Muscle of leg (tissue), 3 donors: ENCODE measurements at regions not wholly inside any gene's neighbourhood (a gene's known extent, or its start where the extent isn't known, plus 50 kb on each side); places are given as distances from the start of the nearest gene placed in this dataset.
A peak's percentile ranks its signal among the peaks of the same experiment; 100 is the strongest.

Source experiments
- DNase-seq: peaks from one replicate; pipeline ENCODE4 v3.0.0; 2013
- H3K27ac ChIP-seq: one replicate; pipeline ENCODE4 v1.5.1; 2013; ENCODE audit warnings: mild to moderate bottlenecking, low read length, control low read depth
- H3K27me3 ChIP-seq: one replicate; pipeline ENCODE4 v1.6.1; 2013; ENCODE audit warnings: low read length; ENCODE audit not compliant: control insufficient read depth, insufficient read depth
- H3K36me3 ChIP-seq: one replicate; pipeline ENCODE4 v1.6.1; 2013; ENCODE audit warnings: low read length; ENCODE audit not compliant: control insufficient read depth, insufficient read depth
- H3K4me1 ChIP-seq: one replicate; pipeline ENCODE4 v1.6.1; 2013; ENCODE audit warnings: low read length; ENCODE audit not compliant: control insufficient read depth, insufficient read depth
- H3K4me3 ChIP-seq: one replicate; pipeline ENCODE4 v1.5.1; 2013; ENCODE audit warnings: low read length, control low read depth
- H3K9me3 ChIP-seq: replicated peaks from 2 replicates; pipeline ENCODE4 v1.6.1; 2013; ENCODE audit warnings: low read depth, low read length; ENCODE audit not compliant: control insufficient read depth
- WGBS: methylation state at CpG from one replicate; pipeline ENCODE4 v1.1.5; 2013; ENCODE audit warnings: missing lambda C conversion rate; ENCODE audit not compliant: insufficient coverage; 5-methylcytosine and 5-hydroxymethylcytosine counted together

DNA sequence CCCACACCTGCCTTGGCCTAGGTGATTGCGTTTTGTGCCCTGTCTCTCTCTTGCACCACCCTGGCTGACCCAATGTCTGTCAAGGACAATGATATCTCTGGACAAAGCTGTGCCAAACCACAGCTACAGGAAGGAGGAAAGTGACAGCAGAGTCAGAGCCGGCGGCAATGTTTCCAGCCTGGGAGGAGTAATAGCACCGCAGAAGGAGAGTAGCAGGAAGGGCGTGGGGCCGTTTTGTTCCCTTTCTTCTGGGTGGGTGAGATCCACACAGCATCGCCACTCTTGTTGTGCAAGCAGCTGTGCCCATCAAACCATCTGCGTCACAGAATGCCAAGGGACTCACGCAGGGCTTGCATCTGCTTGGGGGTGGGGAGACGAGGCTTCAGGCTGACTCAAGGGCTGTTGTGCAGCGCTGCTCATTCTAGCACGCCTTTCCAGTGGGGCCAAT is 341.6 kb upstream of the AUTS2 start:
- no peaks in the 10 kb centered on the region for H3K9me3 ChIP-seq
- no peaks in the 10 kb centered on the region for H3K27me3 ChIP-seq
- 77% methylated on average over 7 of the region's 12 CpGs for WGBS
- H3K36me3 ChIP-seq, result no peaks in the 10 kb centered on the region
- peak overlapping the region; percentile 78 for H3K27ac ChIP-seq
- peaks cover 15% of the 10 kb centered on the region for H3K4me1 ChIP-seq
- no peak overlapping the region for H3K4me3 ChIP-seq
- DNase-seq, result peak; percentile 86

DNA sequence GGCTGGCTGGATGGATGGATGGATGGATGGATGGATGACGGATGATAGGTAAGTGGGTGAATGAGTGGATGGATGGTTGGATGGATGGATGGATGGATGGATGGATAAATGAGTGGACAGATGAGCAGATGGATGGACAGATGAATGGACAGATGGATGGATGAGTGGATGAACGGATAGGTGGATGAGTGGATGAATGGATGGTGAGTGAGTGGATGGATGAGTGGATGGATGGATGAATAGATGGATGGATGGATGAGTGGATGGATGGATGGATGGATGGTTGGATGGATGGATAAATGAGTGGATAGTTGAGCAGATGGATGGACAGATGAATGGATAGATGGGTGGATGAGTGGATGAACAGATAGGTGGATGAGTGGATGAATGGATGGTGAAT is 340.7 kb upstream of the AUTS2 start:
- no peaks in the 10 kb centered on the region for H3K9me3 ChIP-seq
- H3K4me3 ChIP-seq, result no peak overlapping the region
- 95% methylated on average over 2 of the region's 2 CpGs for WGBS
- H3K36me3 ChIP-seq, result no peaks in the 10 kb centered on the region
- H3K4me1 ChIP-seq, result peaks cover 15% of the 10 kb centered on the region
- H3K27me3 ChIP-seq, result no peaks in the 10 kb centered on the region
- DNase-seq, result no peak
- H3K27ac ChIP-seq, result no peak overlapping the region

DNA sequence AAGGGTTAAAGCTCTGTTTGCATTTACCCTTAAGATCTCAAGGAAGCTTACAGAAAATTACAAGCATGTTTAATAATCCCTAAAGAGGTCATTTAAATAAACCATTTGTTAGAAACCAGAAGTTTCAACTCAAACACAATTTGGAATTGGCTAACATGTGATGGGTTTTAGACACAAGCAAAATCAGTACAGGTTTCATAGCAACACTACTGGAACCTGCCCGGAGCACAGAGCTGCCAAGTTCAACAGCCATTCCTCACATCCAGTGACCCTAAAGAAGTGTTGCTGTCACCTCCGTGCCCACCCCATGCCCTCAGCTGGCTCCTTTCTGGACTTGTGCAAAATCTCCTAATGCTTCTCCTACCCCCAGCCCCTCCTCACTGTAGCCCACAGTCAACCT is 338.8 kb upstream of the AUTS2 start:
- Histone ChIP-seq H3K4me1 (peaks cover 15% of the 10 kb centered on the region), H3K4me3 (no peak overlapping the region), H3K9me3 (no peaks in the 10 kb centered on the region), H3K36me3 (no peaks in the 10 kb centered on the region), H3K27ac (no peak overlapping the region), H3K27me3 (no peaks in the 10 kb centered on the region)
- DNase-seq, result peak; percentile 43
- WGBS, result 50% methylated on average over 2 of the region's 2 CpGs

DNA sequence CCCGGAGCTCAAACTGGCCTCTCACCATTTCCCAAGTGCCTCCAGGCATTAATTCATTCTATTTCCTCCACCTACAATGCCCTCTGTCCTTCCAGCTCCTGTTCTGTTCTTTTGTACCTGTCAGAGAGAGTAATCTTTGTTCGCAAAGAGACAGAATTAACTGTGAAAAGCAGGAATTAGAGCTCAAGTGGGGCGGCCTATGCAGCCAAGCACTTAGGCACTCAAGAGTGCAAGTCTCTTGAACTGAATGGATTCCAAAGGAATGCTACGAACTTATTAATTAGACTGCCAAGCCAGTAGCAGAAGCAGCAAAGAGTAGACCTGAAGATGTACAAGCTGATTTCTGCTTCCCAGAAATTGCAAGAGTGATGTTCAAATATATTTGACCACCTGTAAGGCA is 338.3 kb upstream of the AUTS2 start:
- WGBS, result 65% methylated on average over 4 of the region's 4 CpGs
- Histone ChIP-seq H3K36me3 (no peaks in the 10 kb centered on the region), H3K9me3 (no peaks in the 10 kb centered on the region), H3K4me1 (peaks cover 15% of the 10 kb centered on the region), H3K27ac (no peak overlapping the region), H3K4me3 (no peak overlapping the region), H3K27me3 (no peaks in the 10 kb centered on the region)
- no peak for DNase-seq

DNA sequence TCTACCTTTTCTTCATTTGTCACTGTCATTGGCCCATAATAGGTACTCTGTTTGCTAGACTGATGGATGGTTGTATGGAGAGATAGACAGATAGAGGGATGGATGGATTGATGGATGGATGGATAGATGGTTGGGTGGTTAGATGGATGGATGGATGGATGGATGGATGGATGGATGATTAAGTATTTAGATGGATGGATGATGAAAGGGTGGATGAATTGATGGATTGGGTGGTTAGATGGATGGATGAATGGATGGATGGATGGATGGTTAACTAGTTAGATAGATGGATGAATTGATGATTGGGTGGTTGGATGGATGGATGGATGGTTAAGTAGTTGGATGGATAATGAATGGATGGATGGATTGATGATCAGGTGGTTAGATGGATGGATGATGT is 334.7 kb upstream of the AUTS2 start:
- DNase-seq, result no peak

DNA sequence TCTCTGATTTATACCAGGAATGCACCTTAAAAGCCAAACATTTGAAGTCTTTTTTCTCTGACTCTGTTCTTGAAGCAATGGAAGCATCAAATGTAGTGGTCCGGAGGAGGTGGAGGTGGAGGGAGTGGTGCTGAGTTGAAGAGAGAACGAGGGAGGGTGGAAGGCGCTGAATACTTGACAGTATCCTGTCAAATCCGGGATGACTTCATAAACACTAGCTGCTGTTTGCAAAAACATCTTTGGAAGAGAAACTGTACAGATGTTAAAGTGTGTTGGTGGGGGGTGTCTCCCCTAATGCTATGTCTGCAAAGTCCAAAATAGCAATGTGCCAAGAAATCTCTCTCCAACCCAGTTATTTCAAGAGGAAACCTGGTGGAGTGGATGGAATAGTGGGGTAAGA is 328.5 kb upstream of the AUTS2 start:
- DNase-seq, result peak; percentile 62
- H3K36me3 ChIP-seq, result no peaks in the 10 kb centered on the region
- 26% methylated on average over 4 of the region's 4 CpGs for WGBS

More for the DNA sequence above, 334.7 kb upstream of the AUTS2 start:
- Histone ChIP-seq H3K27ac (no peak overlapping the region), H3K27me3 (no peaks in the 10 kb centered on the region), H3K4me1 (no peaks in the 10 kb centered on the region), H3K36me3 (no peaks in the 10 kb centered on the region), H3K4me3 (no peak overlapping the region), H3K9me3 (no peaks in the 10 kb centered on the region)

DNA sequence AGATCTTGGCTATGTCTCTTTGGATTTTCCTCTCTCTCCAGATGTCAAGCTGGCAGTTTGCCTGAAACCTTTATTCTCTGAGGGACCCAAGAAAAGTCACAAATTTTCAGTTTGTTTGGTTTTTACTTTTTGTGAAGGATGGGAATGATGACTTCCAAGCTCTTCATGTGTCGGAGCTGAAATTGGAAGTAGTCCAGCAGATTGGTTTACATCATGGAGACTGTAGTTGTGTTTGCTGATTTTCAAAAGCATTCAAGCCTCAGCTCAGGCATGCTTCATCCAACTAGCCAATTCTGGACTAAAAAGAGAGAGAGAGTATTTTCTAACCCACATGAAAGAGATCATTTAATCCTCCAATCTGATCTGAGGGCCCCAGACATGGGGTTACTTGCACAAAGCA is 326.2 kb upstream of the AUTS2 start:
- no CpG with 5 or more reads among the region's 1 CpG for WGBS
- H3K9me3 ChIP-seq, result peaks cover 6% of the 10 kb centered on the region
- peak; percentile 66 for DNase-seq
- H3K36me3 ChIP-seq, result no peaks in the 10 kb centered on the region
- no peak overlapping the region for H3K4me3 ChIP-seq
- peaks cover 4% of the 10 kb centered on the region for H3K4me1 ChIP-seq
- H3K27me3 ChIP-seq, result no peaks in the 10 kb centered on the region
- H3K27ac ChIP-seq, result no peak overlapping the region

More for the DNA sequence above, 328.5 kb upstream of the AUTS2 start:
- H3K4me3 ChIP-seq, result no peak overlapping the region
- H3K9me3 ChIP-seq, result peaks cover 6% of the 10 kb centered on the region
- no peak overlapping the region for H3K27ac ChIP-seq
- H3K27me3 ChIP-seq, result no peaks in the 10 kb centered on the region
- H3K4me1 ChIP-seq, result no peaks in the 10 kb centered on the region

DNA sequence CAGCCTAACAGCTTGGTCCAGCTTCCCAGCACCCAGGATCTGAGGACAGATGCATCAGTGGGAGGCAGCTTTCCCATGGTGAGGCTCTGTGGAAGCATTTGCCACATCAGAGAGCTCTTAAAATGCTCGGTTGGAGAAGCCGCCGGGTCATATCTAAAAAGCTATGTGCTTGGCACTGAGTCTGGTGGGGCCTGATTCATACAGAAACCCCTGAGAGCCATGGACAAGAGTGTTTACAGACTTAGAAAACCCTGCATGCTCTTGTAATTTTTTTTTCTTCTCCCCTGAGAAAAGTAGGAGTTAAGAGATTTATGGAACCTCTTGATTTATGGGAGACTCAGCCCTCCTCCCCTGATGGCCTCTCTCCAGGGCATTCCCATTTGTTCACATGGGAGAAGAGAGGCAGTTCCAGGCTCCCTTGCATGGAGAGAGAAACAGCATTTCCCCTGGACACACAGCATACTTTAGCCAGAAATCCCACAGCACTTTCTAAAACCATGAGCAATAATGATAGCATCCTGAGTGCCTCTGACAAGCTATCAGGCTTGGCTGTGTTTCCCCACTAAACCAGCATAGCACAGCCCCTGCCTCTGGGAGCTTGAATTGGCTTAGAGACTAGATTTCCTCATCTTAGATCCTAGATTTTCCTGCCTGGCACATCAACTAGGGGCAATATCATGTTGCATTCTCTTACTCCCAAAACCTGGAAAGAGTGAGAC is 322.1 kb upstream of the AUTS2 start:
- Histone ChIP-seq H3K4me1 (peaks cover 10% of the 10 kb centered on the region), H3K36me3 (no peaks in the 10 kb centered on the region), H3K27ac (no peak overlapping the region), H3K4me3 (no peak overlapping the region), H3K27me3 (no peaks in the 10 kb centered on the region), H3K9me3 (peaks cover 8% of the 10 kb centered on the region)
- WGBS, result no CpG with 5 or more reads among the region's 3 CpGs
- no peak for DNase-seq

DNA sequence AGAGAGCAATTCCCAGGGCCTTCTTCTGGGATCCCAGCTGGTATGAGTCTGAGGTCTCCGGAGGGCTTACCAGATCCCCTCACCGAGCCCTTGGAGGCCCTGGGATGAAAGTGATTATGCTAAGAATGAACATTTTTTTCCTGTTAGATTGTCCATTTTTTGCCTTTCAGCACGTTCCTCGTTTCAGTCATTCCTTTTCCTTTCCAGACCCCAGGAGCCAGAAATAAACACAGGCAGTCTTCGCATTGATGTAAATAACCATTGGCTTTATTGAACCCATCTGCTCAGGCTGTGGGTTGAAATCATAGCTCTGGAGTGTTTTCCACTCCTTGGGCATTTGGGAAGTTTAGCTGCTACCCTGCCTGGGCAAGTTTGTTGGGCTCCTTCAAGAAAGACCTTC is 320.9 kb upstream of the AUTS2 start:
- WGBS, result 43% methylated on average over 1 of the region's 5 CpGs
- H3K4me1 ChIP-seq, result peaks cover 10% of the 10 kb centered on the region
- no peaks in the 10 kb centered on the region for H3K27me3 ChIP-seq
- H3K27ac ChIP-seq, result no peak overlapping the region
- H3K4me3 ChIP-seq, result no peak overlapping the region
- no peak for DNase-seq
- peaks cover 9% of the 10 kb centered on the region for H3K9me3 ChIP-seq
- H3K36me3 ChIP-seq, result no peaks in the 10 kb centered on the region

DNA sequence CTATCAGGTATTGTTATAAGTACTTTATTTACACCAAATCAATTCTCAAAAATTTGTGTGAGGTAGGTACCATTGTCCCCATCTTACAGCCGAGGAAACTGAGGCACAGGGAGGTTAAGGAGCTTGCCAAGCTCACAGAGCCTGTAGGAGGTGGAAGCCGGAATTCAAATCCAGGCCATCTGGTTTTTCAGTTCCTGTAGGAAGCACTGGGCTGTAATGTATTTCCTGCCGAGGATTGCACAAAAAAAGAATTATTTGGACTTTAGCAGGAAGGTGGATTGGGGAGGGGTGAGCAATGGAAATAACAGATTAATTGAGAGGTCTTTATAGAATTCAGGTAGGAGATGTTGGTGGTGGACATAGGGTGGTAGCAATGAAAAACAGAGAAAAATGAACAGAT is 315.3 kb upstream of the AUTS2 start:
- Histone ChIP-seq H3K4me1 (peaks cover 20% of the 10 kb centered on the region), H3K9me3 (peaks cover 3% of the 10 kb centered on the region), H3K4me3 (no peak overlapping the region), H3K36me3 (no peaks in the 10 kb centered on the region), H3K27me3 (no peaks in the 10 kb centered on the region), H3K27ac (no peak overlapping the region)
- DNase-seq, result peak; percentile 79
- 11% methylated on average over 3 of the region's 3 CpGs for WGBS

DNA sequence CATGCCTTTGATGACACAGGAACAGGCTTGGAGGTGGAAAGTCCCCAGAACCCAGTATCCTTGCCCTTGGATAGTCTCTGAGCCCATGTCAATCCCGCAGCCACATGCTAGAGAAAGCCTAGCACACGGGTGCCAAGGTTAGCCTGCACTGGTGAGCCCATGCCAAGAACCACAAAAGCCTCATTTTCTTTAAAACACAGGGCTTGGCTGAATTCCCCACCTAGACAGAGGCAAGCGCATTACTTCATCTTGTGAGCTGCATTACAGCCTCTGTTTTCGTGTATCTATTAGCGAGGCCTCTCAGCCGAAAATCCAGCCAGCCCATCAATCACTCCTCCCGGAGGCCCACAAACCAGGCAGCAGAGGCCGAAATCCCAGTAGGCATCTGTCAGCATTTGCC is 314.9 kb upstream of the AUTS2 start:
- 17% methylated on average over 5 of the region's 8 CpGs for WGBS
- peaks cover 3% of the 10 kb centered on the region for H3K9me3 ChIP-seq
- no peaks in the 10 kb centered on the region for H3K36me3 ChIP-seq
- peaks cover 20% of the 10 kb centered on the region for H3K4me1 ChIP-seq
- peak; percentile 88 for DNase-seq
- no peak overlapping the region for H3K4me3 ChIP-seq
- no peaks in the 10 kb centered on the region for H3K27me3 ChIP-seq
- H3K27ac ChIP-seq, result peak overlapping the region; percentile 60
